IMR-90 (cell line): ENCODE measurements at regions not wholly inside any gene's neighbourhood (a gene's known extent, or its start where the extent isn't known, plus 50 kb on each side); places are given as distances from the start of the nearest gene placed in this dataset.

ENCODE experiments used
- ATAC-seq: fragments of 200-7000 bp; cut with Tn5 transposase; 2 replicates; pipeline ENCODE4 v1.9.1; 2020; ENCODE audit warnings: low read depth, mild to moderate bottlenecking, moderate library complexity
- BruUV-seq: library from RNA; stranded (reverse); fragments of 400-500 nt; replicated peaks from 2 replicates; lab custom pipeline; 2021; lab: Mats Ljungman, UMichigan
- CTCF ChIA-PET: fragments of 300-600 bp; formaldehyde crosslinking; extraction: SDS; loops from one replicate; lab custom pipeline; 2021; ENCODE audit warnings: antibody characterized with exemption; lab: Yijun Ruan, JAX
- POLR2A ChIA-PET: fragments of 300-600 bp; sonication (Branson Sonifier 250); formaldehyde crosslinking; loops from one replicate; lab custom pipeline; 2022; ENCODE audit warnings: antibody characterized with exemption; ENCODE audit not compliant: unreplicated experiment; lab: Charles Lee
- DNase-seq: peaks from one replicate; pipeline ENCODE4 v3.0.0; 2013
- H2AFZ ChIP-seq: replicated peaks from 2 replicates; pipeline ENCODE3; 2013; ENCODE audit warnings: low read length, mild to moderate bottlenecking; ENCODE audit not compliant: poor library complexity
- H2AK5ac ChIP-seq: 2 replicates; pipeline ENCODE4 v1.6.1; 2013; ENCODE audit warnings: low read depth, low read length, inconsistent platforms
- H2AK9ac ChIP-seq: replicated peaks from 2 replicates; pipeline ENCODE3; 2013; ENCODE audit warnings: mild to moderate bottlenecking, low read depth, low read length, moderate library complexity; ENCODE audit not compliant: poor library complexity
- H2BK120ac ChIP-seq: 2 replicates; pipeline ENCODE4 v1.6.1; 2013; ENCODE audit warnings: low read depth, low read length, inconsistent platforms
- H2BK15ac ChIP-seq: 3 replicates; pipeline ENCODE4 v1.6.1; 2013; ENCODE audit warnings: low read depth, low read length, inconsistent platforms
- H2BK20ac ChIP-seq: 2 replicates; pipeline ENCODE4 v1.6.1; 2013; ENCODE audit warnings: low read depth, mild to moderate bottlenecking, inconsistent platforms, low read length, moderate library complexity
- H2BK5ac ChIP-seq: 2 replicates; pipeline ENCODE4 v1.6.1; 2013; ENCODE audit warnings: mild to moderate bottlenecking, low read depth, low read length, inconsistent platforms; ENCODE audit not compliant: poor library complexity, severe bottlenecking
- H3K14ac ChIP-seq: replicated peaks from 2 replicates; pipeline ENCODE4 v1.6.1; 2013; ENCODE audit warnings: low read depth, low read length, inconsistent platforms
- H3K18ac ChIP-seq: 2 replicates; pipeline ENCODE4 v1.6.1; 2013; ENCODE audit warnings: low read depth, low read length, control low read depth
- H3K23ac ChIP-seq: 2 replicates; pipeline ENCODE4 v1.6.1; 2013; ENCODE audit warnings: low read depth, low read length, inconsistent platforms
- H3K27ac ChIP-seq: 2 replicates; pipeline ENCODE4 v1.5.1; 2013; ENCODE audit warnings: mild to moderate bottlenecking, control low read depth, low read length; ENCODE audit not compliant: insufficient read depth
- H3K27me3 ChIP-seq: 2 replicates; pipeline ENCODE4 v1.6.1; 2013; ENCODE audit warnings: low read length; ENCODE audit not compliant: control insufficient read depth, insufficient read depth
- H3K36me3 ChIP-seq: 2 replicates; pipeline ENCODE4 v1.6.1; 2013; ENCODE audit warnings: low read length, mixed read lengths; ENCODE audit not compliant: control insufficient read depth, insufficient read depth
- H3K4ac ChIP-seq: 2 replicates; pipeline ENCODE4 v1.6.1; 2013; ENCODE audit warnings: low read depth, low read length, inconsistent platforms
- H3K4me1 ChIP-seq: 2 replicates; pipeline ENCODE4 v1.6.1; 2013; ENCODE audit warnings: low read length, mixed read lengths; ENCODE audit not compliant: control insufficient read depth, insufficient read depth
- H3K4me2 ChIP-seq: 2 replicates; pipeline ENCODE4 v1.6.1; 2013; ENCODE audit warnings: low read depth, mild to moderate bottlenecking, control low read depth, low read length, moderate library complexity
- H3K4me3 ChIP-seq: 2 replicates; pipeline ENCODE4 v1.5.1; 2013; ENCODE audit warnings: low read depth, mild to moderate bottlenecking, control low read depth, low read length, moderate library complexity; ENCODE audit not compliant: insufficient read depth
- H3K56ac ChIP-seq: 2 replicates; pipeline ENCODE4 v1.6.1; 2013; ENCODE audit warnings: low read length, inconsistent platforms; ENCODE audit not compliant: insufficient read depth; ENCODE audit errors: extremely low read depth
- H3K79me1 ChIP-seq, 2 experiments: 2 replicates each; pipeline ENCODE4 v1.6.1; 2013; ENCODE audit warnings: low read length in 2 of 2, inconsistent platforms in 1 of 2, low read depth in 1 of 2
- H3K9ac ChIP-seq: 2 replicates; pipeline ENCODE4 v1.6.1; 2013; ENCODE audit warnings: low read depth, low read length, control low read depth
- H3K9me1 ChIP-seq: 2 replicates; pipeline ENCODE4 v1.6.1; 2013; ENCODE audit warnings: low read length, inconsistent platforms; ENCODE audit not compliant: insufficient read depth
- H3K9me3 ChIP-seq: 2 replicates; pipeline ENCODE4 v1.6.1; 2013; ENCODE audit warnings: low read length; ENCODE audit not compliant: control insufficient read depth, insufficient read depth
- H4K20me1 ChIP-seq: 2 replicates; pipeline ENCODE4 v1.6.1; 2013; ENCODE audit warnings: low read length, inconsistent platforms; ENCODE audit not compliant: insufficient read depth
- H4K5ac ChIP-seq: 2 replicates; pipeline ENCODE4 v1.6.1; 2013; ENCODE audit warnings: mild to moderate bottlenecking, low read depth, low read length, control low read depth
- H4K8ac ChIP-seq, 2 experiments: 2 replicates each; pipeline ENCODE4 v1.6.1; 2013; ENCODE audit warnings: low read depth in 2 of 2, low read length in 2 of 2, control low read depth in 1 of 2, inconsistent platforms in 1 of 2
- H4K91ac ChIP-seq: 2 replicates; pipeline ENCODE4 v1.6.1; 2013; ENCODE audit warnings: low read depth, low read length, inconsistent platforms; ENCODE audit not compliant: insufficient read depth
- CHD1 ChIP-seq: IDR thresholded peaks from 2 replicates; pipeline ENCODE4 v1.6.1; 2012; ENCODE audit warnings: low read depth, low read length, improper control_type of control experiment
- ELK1 ChIP-seq: fragments of 150-350 bp; IDR thresholded peaks from 2 replicates; pipeline ENCODE4 v1.6.1; 2016; ENCODE audit warnings: low read depth, mild to moderate bottlenecking, low read length, moderate library complexity, borderline replicate concordance
- FOS ChIP-seq: fragments of 150-350 bp; IDR thresholded peaks from 2 replicates; pipeline ENCODE4 v1.6.1; 2016; ENCODE audit warnings: low read depth, low read length
- MAFK ChIP-seq: IDR thresholded peaks from 2 replicates; pipeline ENCODE4 v1.6.1; 2012; ENCODE audit warnings: low read depth, low read length, improper control_type of control experiment
- MAZ ChIP-seq: IDR thresholded peaks from 2 replicates; pipeline ENCODE4 v1.6.1; 2012; ENCODE audit warnings: low read depth, mild to moderate bottlenecking, low read length, improper control_type of control experiment, moderate library complexity, borderline replicate concordance
- MXI1 ChIP-seq: IDR thresholded peaks from 2 replicates; pipeline ENCODE4 v1.6.1; 2012; ENCODE audit warnings: low read depth, mild to moderate bottlenecking, low read length, moderate library complexity, borderline replicate concordance
- NFE2L2 ChIP-seq: fragments of 150-350 bp; IDR thresholded peaks from 2 replicates; pipeline ENCODE4 v1.6.1; 2016; ENCODE audit warnings: low read depth, mild to moderate bottlenecking, low read length
- POLR2A ChIP-seq: IDR thresholded peaks from 2 replicates; pipeline ENCODE4 v1.6.1; 2012; ENCODE audit warnings: mild to moderate bottlenecking, low read depth, low read length
- RAD21 ChIP-seq: IDR thresholded peaks from 2 replicates; pipeline ENCODE4 v1.6.1; 2012; ENCODE audit warnings: low read length, improper control_type of control experiment
- RCOR1 ChIP-seq: IDR thresholded peaks from 2 replicates; pipeline ENCODE4 v1.6.1; 2012; ENCODE audit warnings: mild to moderate bottlenecking, low read length, improper control_type of control experiment; ENCODE audit not compliant: insufficient replicate concordance
- RFX5 ChIP-seq: IDR thresholded peaks from 2 replicates; pipeline ENCODE4 v1.8.0; 2012; ENCODE audit warnings: low read depth, mild to moderate bottlenecking, low read length, moderate library complexity
- SMC3 ChIP-seq: fragments of 150-350 bp; IDR thresholded peaks from 2 replicates; pipeline ENCODE4 v1.6.1; 2016; ENCODE audit warnings: low read depth, mild to moderate bottlenecking, antibody characterized with exemption, low read length, moderate library complexity
- WGBS, 2 experiments: methylation state at CpG; one replicate each; pipeline versions ENCODE4 v1.1.5 to v1.1.7; 2013; ENCODE audit warnings: missing lambda C conversion rate in 2 of 2; ENCODE audit not compliant: insufficient read length in 1 of 2; ENCODE audit errors: extremely low coverage in 2 of 2; 5-methylcytosine and 5-hydroxymethylcytosine counted together
- dilution Hi-C: fragments of 300-500 bp; cut with HindIII; formaldehyde crosslinking; loops from one replicate; pipeline ENCODE4 v1.14.3; 2018; ENCODE audit warnings: low sequenced_read_pairs; ENCODE audit not compliant: unreplicated experiment
- in situ Hi-C: fragments of 300-500 bp; cut with MboI; formaldehyde crosslinking; loops from 3 replicates; pipeline ENCODE4 v1.14.3; 2019; ENCODE audit warnings: low sequenced_read_pairs, inconsistent platforms, mixed read lengths
- intact Hi-C: fragments of 100-400 bp; cut with micrococcal nuclease; formaldehyde crosslinking; loops from 2 replicates; pipeline ENCODE4 v1.10.0; 2022
- TF ChIP-seq, protein P1 (sequence below): conservative IDR thresholded peaks from 2 replicates; pipeline ENCODE4 v1.5.1; 2012; ENCODE audit warnings: mild to moderate bottlenecking, low read depth, low read length, improper control_type of control experiment

- dilution Hi-C loops: no loop called here
- 30% methylated on average over 2 of the region's 8 CpGs; no CpG with 5 or more reads in 1 of the 2 experiments for WGBS, 2 experiments
- intact Hi-C loops: no loop called here
Observed at GRCh38 chr1:229991104-229991513, 75.9 kb upstream of the GALNT2 start.

More at GRCh38 chr1:229991104-229991513, 75.9 kb upstream of the GALNT2 start:
- Histone ChIP-seq H4K5ac (no peak overlapping the region), H2BK5ac (no peak overlapping the region), H4K8ac (no peak overlapping the region), H2BK120ac (no peak overlapping the region), H3K56ac (no peak overlapping the region), H3K4me3 (no peak overlapping the region), H2BK20ac (no peak overlapping the region), H2AFZ (no peak overlapping the region), H3K36me3 (no peaks in the 10 kb centered on the region), H2AK9ac (no peak overlapping the region), H3K9me3 (no peaks in the 10 kb centered on the region), H2BK15ac (no peak overlapping the region), H3K4ac (no peak overlapping the region), H2AK5ac (no peak overlapping the region), H3K14ac (no peak overlapping the region), H4K91ac (no peak overlapping the region), H3K9me1 (no peaks in the 10 kb centered on the region), H3K4me1 (no peaks in the 10 kb centered on the region), H3K4me2 (no peak overlapping the region), H3K79me1 (no peaks in the 10 kb centered on the region), H3K27me3 (peaks cover 2% of the 10 kb centered on the region), H3K23ac (no peak overlapping the region), H3K9ac (no peak overlapping the region), H3K27ac (no peak overlapping the region), H3K18ac (no peak overlapping the region), H4K20me1 (no peaks in the 10 kb centered on the region)
- POLR2A ChIA-PET: no interaction called here
- CTCF ChIA-PET: no interaction called here
- ATAC-seq (no peak), DNase-seq (no peak)
- TF ChIP-seq NFE2L2 (no peak), RCOR1 (no peak), MXI1 (no peak), FOS (no peak), RFX5 (no peak), ELK1 (no peak), MAFK (no peak), MAZ (no peak), CHD1 (no peak), SMC3 (no peak), POLR2A (no peak), RAD21 (no peak)
- TF ChIP-seq, protein P1, sequence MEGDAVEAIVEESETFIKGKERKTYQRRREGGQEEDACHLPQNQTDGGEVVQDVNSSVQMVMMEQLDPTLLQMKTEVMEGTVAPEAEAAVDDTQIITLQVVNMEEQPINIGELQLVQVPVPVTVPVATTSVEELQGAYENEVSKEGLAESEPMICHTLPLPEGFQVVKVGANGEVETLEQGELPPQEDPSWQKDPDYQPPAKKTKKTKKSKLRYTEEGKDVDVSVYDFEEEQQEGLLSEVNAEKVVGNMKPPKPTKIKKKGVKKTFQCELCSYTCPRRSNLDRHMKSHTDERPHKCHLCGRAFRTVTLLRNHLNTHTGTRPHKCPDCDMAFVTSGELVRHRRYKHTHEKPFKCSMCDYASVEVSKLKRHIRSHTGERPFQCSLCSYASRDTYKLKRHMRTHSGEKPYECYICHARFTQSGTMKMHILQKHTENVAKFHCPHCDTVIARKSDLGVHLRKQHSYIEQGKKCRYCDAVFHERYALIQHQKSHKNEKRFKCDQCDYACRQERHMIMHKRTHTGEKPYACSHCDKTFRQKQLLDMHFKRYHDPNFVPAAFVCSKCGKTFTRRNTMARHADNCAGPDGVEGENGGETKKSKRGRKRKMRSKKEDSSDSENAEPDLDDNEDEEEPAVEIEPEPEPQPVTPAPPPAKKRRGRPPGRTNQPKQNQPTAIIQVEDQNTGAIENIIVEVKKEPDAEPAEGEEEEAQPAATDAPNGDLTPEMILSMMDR: no peak
- BruUV-seq: no TSS peak
- in situ Hi-C loops: no loop called here
